Activated CD4-positive, alpha-beta T cell treated with anti-CD3 and anti-CD28 coated beads, Interleukin-2, amount 50 U/mL, for 48 hours (primary cell): ENCODE measurements at regions not wholly inside any gene's neighbourhood (a gene's known extent, or its start where the extent isn't known, plus 50 kb on each side); places are given as distances from the start of the nearest gene placed in this dataset.
"Not testable (repeated sequence)": the region's sequence is repeated elsewhere in the genome, so short reads cannot be mapped to it uniquely, and the experiment has no call there.

Experiments used
- DNase-seq, 2 experiments: peaks; one replicate each; pipeline ENCODE4 v3.0.0-alpha.2; 2020

- DNase-seq, result no peak
Measured at GRCh38 chr4:123603165-123603564, 206.6 kb downstream of the SPRY1 start.

DNA sequence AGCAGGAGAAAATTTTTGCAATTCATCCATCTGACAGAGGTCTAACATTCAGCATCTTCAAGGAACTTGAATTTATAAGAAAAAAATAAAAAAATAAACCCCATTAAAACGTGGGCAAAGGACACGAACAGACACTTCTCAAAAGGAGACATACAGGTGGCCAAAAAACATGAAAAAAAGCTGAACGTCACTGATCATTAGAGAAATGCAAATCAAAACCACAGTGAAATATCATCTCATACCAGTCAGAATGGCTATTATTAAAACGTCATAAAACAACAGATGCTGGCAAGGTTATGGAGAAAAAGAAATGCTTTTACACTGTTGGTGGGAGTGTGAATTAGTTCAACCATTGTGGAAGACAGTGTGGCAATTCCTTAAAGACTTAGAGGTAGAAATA lies 209.2 kb downstream of the SPRY1 start:
- not testable (repeated sequence) for DNase-seq

DNA sequence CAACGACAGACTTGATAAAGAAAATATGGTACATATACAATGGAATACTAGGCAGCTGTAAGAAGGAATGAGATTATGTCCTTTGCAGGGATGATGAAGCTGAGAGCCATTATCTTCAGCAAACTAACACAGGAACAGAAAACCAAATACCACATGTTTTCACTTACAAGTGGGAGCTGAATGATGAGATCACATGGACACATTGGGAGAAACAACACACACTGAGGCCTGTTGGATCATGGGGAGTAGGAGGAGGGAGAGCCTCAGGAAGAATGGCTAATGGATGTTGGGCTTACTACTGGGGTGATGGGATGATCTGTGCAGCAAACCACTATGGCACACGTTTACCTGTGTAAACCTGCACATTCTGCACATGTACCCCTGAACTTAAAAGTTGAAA lies 209.7 kb downstream of the SPRY1 start:
- no peak for DNase-seq

- no peak for DNase-seq
Measured at GRCh38 chr4:123606946-123607542, 210.4 kb downstream of the SPRY1 start.

GRCh38 chr4:123609829-123610228 lies 213.2 kb downstream of the SPRY1 start:
- no peak for DNase-seq

DNA sequence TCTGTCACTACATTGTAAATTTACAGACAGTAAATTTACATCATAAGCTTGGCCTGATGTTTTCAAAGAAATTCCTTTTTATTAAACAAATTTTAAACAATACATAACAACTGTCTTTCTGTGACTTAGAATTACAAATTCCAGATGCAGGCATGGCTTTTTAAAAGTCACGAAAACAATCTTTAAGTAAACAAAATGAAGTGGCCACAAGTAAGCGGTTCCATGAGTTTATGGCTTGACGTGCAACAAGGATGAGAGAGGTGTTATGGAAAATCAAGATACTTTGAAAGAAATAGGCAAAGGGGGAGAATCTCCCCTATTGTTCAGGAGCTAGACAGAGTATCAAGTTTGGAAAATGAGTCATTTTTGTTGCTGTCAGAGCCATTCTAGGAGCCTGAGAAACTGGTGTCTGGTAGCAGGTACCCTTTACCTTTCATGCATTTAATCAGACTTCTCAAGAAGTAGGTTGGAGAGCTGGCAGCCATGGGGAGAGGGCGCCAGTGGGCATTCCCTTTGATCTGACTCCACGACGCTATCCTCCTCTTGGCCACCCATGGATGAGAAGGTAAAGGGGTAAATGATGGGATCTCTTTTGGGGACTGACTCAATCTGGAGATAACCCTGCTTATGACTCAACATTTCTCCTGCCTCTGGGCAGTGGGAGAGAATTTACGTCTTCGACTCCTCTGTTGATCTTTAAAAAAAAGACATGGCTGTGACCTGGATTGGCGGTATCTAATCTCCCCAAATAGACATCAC lies 217.2 kb downstream of the SPRY1 start:
- no peak for DNase-seq

- no peak for DNase-seq
Measured at GRCh38 chr4:123615901-123616300, 219.3 kb downstream of the SPRY1 start.

GRCh38 chr4:123616951-123617461 lies 220.4 kb downstream of the SPRY1 start:
- DNase-seq, result no peak

DNA sequence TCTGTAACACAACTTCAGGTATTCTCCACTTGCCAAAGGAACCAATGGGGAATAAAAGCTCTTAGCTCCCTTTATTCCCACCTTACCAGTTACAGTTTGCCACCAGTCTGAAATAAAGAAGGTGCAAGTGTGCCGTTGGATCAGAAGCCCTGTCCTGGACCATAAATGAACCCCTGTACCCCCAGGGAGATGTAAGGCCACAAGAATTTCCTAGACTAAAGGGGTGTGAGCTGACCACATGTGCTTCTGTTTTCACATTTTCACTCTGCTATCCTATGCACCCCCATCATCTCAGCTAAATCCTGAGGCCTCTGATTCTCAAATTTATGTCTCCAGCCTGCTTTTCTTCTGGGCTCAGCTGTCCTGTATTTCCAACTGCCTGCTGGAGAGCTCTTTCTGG lies 221.2 kb downstream of the SPRY1 start:
- no peak for DNase-seq

DNA sequence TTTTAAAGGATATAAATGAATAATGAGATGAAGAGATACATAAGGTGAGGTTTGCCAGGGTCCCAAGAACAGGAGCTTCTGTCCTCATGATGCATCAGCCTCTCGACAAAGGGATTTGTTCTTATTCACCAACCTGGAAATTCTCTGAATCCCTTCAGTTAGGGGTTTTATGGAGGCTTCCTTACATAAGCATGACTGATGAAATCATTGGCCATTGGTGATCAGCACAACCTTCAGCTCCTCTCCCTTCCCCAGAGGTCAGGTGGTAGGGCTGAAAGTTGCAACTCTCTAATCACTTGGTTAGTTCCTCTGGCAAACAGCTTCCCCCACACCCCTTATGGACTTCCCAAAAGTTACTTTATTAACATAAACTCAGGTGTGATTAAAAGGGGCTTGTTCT lies 222.0 kb downstream of the SPRY1 start:
- no peak for DNase-seq

DNA sequence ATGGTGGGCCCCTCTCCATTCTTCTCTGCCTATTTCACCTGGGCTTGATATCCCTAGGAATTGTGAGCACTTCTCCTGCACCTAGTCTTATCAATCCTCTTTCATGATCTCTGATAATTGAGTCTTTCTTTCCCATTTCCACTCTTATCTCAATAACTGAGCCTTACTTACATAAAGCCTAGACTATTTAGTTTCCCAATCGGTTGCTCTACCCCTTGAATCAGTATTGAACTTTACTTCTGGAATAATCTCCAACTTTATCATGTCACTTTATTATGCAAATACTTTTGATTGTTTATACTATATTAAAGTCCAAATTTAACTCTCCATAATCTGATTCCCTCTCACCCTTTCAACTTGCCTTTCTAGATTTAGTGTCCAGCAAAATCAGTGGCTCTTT lies 222.7 kb downstream of the SPRY1 start:
- no peak for DNase-seq

GRCh38 chr4:123619895-123620294 lies 223.3 kb downstream of the SPRY1 start:
- DNase-seq, result no peak

GRCh38 chr4:123621072-123621705 lies 224.6 kb downstream of the SPRY1 start:
- no peak for DNase-seq

GRCh38 chr4:123622572-123622971 lies 226.0 kb downstream of the SPRY1 start:
- no peak for DNase-seq

DNA sequence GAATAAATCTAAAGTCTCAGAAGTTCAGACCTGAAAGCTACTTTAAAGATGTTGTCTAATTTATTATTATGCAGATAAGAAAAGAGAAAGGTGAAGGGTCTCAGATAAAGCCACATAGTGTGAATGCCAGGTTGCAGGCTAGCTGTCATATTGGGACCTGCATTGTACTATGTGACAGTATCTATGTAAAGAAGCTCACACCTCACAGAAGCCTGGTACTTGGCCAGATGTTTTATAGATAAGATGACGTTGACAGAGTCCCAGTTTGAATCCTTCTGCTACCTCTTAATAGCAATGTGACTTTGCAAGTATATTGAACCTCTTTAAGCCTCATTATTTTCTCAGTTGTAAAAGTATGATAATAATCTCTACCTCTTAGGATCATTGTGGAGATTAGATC lies 227.0 kb downstream of the SPRY1 start:
- no peak for DNase-seq

GRCh38 chr4:123624959-123625358 lies 228.4 kb downstream of the SPRY1 start:
- no peak for DNase-seq

GRCh38 chr4:123628288-123628687 lies 231.7 kb downstream of the SPRY1 start:
- DNase-seq, result no peak

DNA sequence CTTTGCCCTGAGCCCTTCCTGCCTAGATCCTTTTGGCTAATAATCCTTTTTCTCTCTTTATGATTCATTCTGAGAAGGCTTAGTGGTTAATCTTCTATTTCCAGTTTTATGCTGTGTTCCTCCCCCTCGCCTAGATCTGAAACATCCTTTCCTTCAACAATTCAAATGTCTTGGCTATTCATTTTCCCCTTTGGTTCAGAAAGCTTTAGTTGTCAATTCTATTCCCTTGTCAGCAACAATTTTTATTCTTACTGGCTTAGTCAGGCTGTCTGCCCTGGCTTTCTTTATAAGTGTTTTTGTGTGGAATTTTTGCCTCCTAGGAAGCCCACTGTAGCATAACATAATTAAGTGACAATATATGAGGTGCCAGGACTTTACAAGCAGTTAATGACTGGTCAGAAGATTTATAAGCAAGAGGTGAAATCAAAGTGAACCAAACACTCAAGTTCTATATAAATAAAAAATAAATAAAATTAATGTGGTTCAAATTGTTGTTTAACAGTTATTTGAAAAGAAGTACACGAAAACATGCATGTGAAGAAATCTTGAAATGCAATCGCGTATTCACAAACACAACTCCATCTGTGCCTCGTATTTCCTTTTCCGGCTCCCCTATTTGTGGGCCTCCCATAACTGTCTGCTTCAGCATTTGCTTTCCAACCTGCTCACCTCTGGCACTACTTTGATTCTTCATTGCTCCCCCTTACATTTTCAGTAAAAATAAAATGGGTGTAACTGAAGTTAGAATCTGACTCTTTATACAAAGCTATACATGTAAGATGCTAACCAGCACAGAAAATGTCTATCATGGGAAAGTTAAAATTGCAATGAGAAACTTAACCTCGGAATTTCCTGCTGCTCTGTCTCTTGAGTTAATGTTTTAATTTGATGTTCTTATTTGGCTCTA lies 235.4 kb downstream of the SPRY1 start:
- no peak for DNase-seq

DNA sequence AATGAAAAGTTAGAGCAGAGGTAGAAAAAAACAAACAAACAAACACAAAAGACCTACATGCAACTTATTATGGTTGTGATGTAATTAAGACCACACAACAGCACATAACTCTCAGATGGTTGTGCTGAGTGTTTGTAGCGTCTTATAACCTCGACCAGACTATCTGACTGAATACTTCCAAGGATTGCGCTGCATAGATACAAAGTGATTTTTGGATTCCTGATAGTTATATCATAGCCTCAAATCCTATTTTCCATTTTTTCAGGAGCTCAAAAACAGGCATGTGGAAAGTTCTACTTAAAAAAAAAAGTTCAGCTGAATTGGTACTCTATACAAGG lies 236.1 kb downstream of the SPRY1 start:
- no peak for DNase-seq

DNA sequence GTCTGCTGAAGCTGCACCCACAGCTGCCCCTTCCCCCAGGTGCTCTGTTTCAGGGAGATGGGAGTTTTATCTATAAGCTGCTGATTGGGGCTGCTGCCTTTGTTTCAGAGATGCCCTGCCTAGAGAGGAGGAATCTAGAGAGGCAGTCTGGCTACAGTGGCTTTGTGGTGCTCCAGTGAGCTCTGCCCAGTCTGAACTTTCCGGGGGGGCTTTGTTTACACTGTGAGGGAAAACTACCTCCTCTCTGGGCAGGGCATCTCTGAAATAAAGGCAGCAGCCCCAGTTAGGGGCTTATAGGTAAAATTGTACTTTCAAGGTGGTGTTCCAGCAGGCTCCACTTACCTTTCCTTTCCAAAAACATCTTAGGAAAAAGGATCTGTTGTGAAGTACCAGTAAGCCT lies 242.2 kb downstream of the SPRY1 start:
- no peak for DNase-seq

- DNase-seq, result no peak
Measured at GRCh38 chr4:123640271-123640670, 243.7 kb downstream of the SPRY1 start.

DNA sequence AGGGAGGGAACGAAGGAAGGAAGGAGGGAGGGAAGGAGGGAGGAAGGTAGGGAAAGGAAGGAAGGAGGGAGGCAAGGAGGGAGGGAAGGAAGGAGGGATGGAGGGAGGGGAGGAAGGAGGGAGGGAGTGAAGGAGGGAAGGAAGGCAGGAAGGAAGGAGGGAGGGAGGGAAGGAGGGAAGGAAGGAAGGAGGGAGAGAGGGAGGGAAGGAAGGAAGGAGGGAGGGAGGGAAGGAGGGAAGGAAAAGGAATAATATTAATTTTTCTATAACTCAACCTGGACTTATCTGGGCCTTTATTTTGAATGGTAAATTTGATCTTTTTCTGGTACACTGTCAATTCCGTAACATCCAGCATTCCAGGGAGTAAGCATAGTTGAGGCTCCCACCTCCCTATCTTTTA lies 244.2 kb downstream of the SPRY1 start:
- DNase-seq, result no peak

DNA sequence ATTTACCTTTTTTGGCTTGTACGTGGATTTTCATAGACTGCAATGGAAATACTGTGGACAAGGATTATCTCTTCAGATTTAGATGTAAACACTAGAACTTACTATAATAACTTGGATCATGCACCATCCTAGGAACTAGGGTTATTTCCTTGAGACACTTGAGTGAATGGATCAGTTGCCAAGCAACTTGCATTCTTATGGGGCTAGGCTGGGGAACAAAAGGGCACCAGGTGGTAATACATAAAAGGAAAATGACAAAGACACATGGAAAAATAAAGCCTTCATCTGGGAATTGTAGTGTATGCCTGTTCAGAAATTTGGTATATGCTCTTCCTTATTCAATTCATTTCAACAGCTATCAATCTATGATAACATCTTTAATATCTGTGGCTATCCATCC lies 247.1 kb downstream of the SPRY1 start:
- DNase-seq, result no peak
